ENCODE measurements at regions not wholly inside any gene's neighbourhood (a gene's known extent, or its start where the extent isn't known, plus 50 kb on each side); places are given as distances from the start of the nearest gene placed in this dataset.

- no peak for TF ChIP-seq CTCF (IDR thresholded peaks at IDR 0.05; ENCODE audit: extremely low read depth, missing control alignments)
- no peak for DNase-seq (ENCODE audit: low spot score)
Observed at GRCh38 chr3:194806991-194807630, 121.4 kb downstream of the FAM43A start.

- no peak for DNase-seq (ENCODE audit: low spot score)
- no peak for TF ChIP-seq CTCF (IDR thresholded peaks at IDR 0.05; ENCODE audit: extremely low read depth, missing control alignments)
Observed at GRCh38 chr3:194808640-194809097, 123.0 kb downstream of the FAM43A start.

GRCh38 chr3:194809382-194809781 is 123.7 kb downstream of the FAM43A start:
- TF ChIP-seq CTCF (IDR thresholded peaks at IDR 0.05; ENCODE audit: extremely low read depth, missing control alignments) = no peak
- no peak for DNase-seq (ENCODE audit: low spot score)

- no peak for TF ChIP-seq CTCF (IDR thresholded peaks at IDR 0.05; ENCODE audit: extremely low read depth, missing control alignments)
- no peak for DNase-seq (ENCODE audit: low spot score)
Observed at GRCh38 chr3:194810076-194810475, 124.4 kb downstream of the FAM43A start.

GRCh38 chr3:194811118-194811517 is 125.4 kb downstream of the FAM43A start:
- TF ChIP-seq CTCF (IDR thresholded peaks at IDR 0.05; ENCODE audit: extremely low read depth, missing control alignments) = no peak

GRCh38 chr3:194812176-194812575 is 126.5 kb downstream of the FAM43A start:
- DNase-seq (ENCODE audit: low spot score) = no peak
- TF ChIP-seq CTCF (IDR thresholded peaks at IDR 0.05; ENCODE audit: extremely low read depth, missing control alignments) = no peak

More at GRCh38 chr3:194811118-194811517, 125.4 kb downstream of the FAM43A start:
- DNase-seq (ENCODE audit: low spot score) = no peak

- TF ChIP-seq CTCF (IDR thresholded peaks at IDR 0.05; ENCODE audit: extremely low read depth, missing control alignments) = no peak
- no peak for DNase-seq (ENCODE audit: low spot score)
Observed at GRCh38 chr3:194814878-194815357, 129.2 kb downstream of the FAM43A start.

All from GM20000 (cell line).